A549 (cell line): ENCODE measurements at regions not wholly inside any gene's neighbourhood (a gene's known extent, or its start where the extent isn't known, plus 50 kb on each side); places are given as distances from the start of the nearest gene placed in this dataset.

Source experiments
- CBX2 ChIP-seq: fragments of 200-600 bp; sonication (generic); IDR thresholded peaks from 2 replicates; pipeline ENCODE4 v1.6.1; 2016; ENCODE audit warnings: low read depth, mild to moderate bottlenecking, borderline replicate concordance
- JUNB ChIP-seq: fragments of >200 bp; sonication (Bioruptor Twin); formaldehyde crosslinking; IDR thresholded peaks from 2 replicates; pipeline ENCODE4 v1.6.1; 2016
- POLR2A ChIP-seq: IDR thresholded peaks from 2 replicates; pipeline ENCODE4 v1.6.1; 2012; ENCODE audit warnings: mild to moderate bottlenecking, low read length

DNA sequence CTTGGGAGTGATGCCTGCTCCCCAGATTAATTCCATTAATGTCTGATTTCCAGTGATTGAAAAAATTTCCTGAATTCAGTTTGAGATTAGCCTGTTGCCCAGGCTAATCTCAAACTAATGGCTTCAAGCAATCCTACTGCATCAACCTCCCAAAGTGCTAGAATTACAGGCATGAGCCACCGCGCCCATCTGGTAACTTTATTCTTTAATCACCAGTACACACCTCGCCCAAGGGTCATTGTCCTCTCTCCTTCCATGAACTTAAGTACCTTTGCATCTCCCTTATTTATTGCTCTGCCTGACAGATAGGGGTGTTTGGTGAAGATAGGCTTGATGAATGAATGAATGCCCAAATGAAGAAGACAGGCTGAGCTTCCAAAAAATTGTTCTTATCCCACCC, 366.5 kb downstream of the SIPA1L2 start:
- TF ChIP-seq POLR2A (no peak), JUNB (no peak), CBX2 (no peak)
